ENCODE measurements at regions not wholly inside any gene's neighbourhood (a gene's known extent, or its start where the extent isn't known, plus 50 kb on each side); places are given as distances from the start of the nearest gene placed in this dataset.

DNA sequence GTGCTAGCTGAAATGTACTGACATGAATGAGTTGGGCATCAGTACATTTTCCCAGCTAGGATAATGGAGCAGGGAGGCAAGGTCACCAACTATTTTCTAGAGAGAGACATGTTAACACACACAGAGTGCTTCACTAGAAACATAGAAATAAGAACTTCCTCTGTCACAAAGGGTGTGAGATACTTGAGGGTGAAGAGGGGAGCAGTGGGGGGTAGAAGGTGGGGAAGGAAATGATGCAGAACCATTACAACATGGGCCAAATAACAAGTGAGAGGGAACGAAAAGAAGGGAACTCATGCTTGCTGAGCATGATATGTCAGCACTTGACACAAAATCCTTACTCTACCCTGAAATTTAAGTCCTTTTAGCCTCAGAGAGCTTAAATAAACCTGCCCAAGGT, 87.8 kb upstream of the RFC3 start:
- no peak overlapping the region for H3K27ac Mint-ChIP-seq
- no peaks in the 10 kb centered on the region for H3K9me3 Mint-ChIP-seq
- no peak for DNase-seq

DNA sequence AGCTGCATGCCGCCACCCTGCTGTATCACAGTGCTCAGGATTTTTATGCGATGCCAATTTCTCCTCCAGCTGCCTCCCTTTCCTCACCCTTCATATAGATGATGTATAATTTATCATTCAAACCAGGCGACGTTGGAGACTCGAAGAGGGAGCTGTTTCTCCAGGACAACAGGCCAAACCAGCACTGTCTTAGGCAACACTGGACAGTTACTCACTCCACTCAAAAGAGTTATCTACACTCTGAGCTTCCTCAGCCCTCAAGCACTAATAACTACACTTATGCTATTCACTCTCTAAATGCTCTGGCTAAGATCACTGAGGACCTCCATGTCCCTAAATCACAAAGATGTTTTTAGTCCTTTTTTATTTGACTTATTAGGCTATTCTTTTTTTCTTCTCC, 87.3 kb upstream of the RFC3 start:
- no peak overlapping the region for H3K27ac Mint-ChIP-seq
- peaks cover 18% of the 10 kb centered on the region for H3K4me1 Mint-ChIP-seq (ENCODE audit: low read depth)
- H3K4me3 Mint-ChIP-seq, result no peak overlapping the region
- H3K9me3 Mint-ChIP-seq, result no peaks in the 10 kb centered on the region
- TF ChIP-seq, protein P1, sequence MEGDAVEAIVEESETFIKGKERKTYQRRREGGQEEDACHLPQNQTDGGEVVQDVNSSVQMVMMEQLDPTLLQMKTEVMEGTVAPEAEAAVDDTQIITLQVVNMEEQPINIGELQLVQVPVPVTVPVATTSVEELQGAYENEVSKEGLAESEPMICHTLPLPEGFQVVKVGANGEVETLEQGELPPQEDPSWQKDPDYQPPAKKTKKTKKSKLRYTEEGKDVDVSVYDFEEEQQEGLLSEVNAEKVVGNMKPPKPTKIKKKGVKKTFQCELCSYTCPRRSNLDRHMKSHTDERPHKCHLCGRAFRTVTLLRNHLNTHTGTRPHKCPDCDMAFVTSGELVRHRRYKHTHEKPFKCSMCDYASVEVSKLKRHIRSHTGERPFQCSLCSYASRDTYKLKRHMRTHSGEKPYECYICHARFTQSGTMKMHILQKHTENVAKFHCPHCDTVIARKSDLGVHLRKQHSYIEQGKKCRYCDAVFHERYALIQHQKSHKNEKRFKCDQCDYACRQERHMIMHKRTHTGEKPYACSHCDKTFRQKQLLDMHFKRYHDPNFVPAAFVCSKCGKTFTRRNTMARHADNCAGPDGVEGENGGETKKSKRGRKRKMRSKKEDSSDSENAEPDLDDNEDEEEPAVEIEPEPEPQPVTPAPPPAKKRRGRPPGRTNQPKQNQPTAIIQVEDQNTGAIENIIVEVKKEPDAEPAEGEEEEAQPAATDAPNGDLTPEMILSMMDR (IDR thresholded peaks at IDR 0.05), result no peak
- no peaks in the 10 kb centered on the region for H3K36me3 Mint-ChIP-seq (ENCODE audit: low read depth)
- no peaks in the 10 kb centered on the region; the same call in none of the 2 replicates for H3K27me3 Mint-ChIP-seq (ENCODE audit: insufficient read depth)
- no peak for DNase-seq

More for the DNA sequence above, 87.8 kb upstream of the RFC3 start:
- H3K27me3 Mint-ChIP-seq (ENCODE audit: insufficient read depth), result no peaks in the 10 kb centered on the region; the same call in none of the 2 replicates
- peaks cover 18% of the 10 kb centered on the region for H3K4me1 Mint-ChIP-seq (ENCODE audit: low read depth)
- no peaks in the 10 kb centered on the region for H3K36me3 Mint-ChIP-seq (ENCODE audit: low read depth)
- no peak overlapping the region for H3K4me3 Mint-ChIP-seq
- TF ChIP-seq, protein P1 (IDR thresholded peaks at IDR 0.05), result no peak

DNA sequence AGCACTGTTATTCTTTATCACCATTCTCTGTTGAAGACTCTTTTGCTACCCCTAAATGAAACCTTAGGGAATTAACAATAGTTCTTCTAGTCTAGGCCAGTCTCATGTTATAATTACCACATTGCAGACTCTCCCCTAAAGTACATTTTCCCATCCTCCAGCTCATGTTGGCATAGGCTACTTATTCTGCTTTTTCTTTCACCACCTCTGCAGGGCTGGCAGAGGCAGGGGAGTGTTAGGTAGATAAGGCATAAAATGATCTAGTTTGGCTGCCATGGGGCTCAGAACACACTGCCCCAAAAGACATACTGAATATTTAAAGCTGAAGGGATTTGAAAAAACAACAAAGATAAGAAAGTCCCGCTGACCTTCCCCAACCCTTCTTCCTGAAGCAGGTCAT, 82.7 kb upstream of the RFC3 start:
- peaks cover 7% of the 10 kb centered on the region for H3K4me1 Mint-ChIP-seq (ENCODE audit: low read depth)
- DNase-seq, result no peak
- H3K36me3 Mint-ChIP-seq (ENCODE audit: low read depth), result no peaks in the 10 kb centered on the region
- peaks cover 3% of the 10 kb centered on the region; the same call in 1 of the 2 replicates for H3K9me3 Mint-ChIP-seq
- peaks cover 7% of the 10 kb centered on the region for H3K27me3 Mint-ChIP-seq (ENCODE audit: insufficient read depth)
- no peak overlapping the region for H3K27ac Mint-ChIP-seq
- no peak overlapping the region for H3K4me3 Mint-ChIP-seq
- TF ChIP-seq, protein P1 (IDR thresholded peaks at IDR 0.05), result no peak

DNA sequence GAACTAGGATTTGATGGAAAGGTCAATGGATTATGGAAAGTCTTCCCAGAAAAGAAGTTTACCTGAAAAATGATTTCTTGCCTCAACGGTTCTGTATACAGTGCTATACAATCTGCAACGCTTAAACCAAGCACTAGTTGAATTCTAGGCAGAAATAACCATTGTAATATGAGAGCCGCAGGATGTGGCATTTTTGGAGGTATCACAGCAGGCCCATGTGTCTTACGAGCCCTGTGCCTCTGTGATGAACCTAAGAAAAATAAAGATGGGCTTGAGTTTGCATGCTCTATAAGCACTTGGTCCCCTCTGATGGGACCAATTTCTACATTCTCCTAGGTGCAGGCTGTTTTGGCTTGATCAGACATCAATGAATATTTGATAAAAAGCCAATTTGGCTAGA, 78.7 kb upstream of the RFC3 start:
- Mint-ChIP-seq H3K27me3 (ENCODE audit: insufficient read depth) (peaks cover 11% of the 10 kb centered on the region), H3K9me3 (peaks cover 3% of the 10 kb centered on the region; the same call in 1 of the 2 replicates), H3K27ac (no peak overlapping the region), H3K4me3 (no peak overlapping the region), H3K36me3 (ENCODE audit: low read depth) (no peaks in the 10 kb centered on the region), H3K4me1 (ENCODE audit: low read depth) (peaks cover 8% of the 10 kb centered on the region)
- TF ChIP-seq, protein P1 (IDR thresholded peaks at IDR 0.05), result no peak
- DNase-seq, result no peak

DNA sequence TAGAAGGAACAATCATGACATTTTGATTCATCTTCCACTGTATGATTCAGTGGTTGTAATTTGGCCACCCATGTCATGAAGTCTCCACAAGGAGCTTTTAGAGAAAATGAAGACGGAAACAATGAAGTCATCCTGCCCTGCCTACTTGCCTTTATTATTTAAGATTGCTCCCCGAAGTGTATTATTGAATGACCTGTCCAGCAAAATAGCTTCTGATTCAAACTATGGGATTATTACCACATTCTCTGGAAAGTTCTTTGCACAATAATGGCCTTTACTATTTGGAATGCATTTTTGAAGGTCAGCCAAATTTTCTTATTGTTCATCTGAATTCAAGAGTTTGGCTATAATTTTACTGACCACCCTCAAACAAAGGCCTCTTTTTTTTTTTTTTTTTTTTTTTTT, 77.8 kb upstream of the RFC3 start:
- DNase-seq, result peak; percentile 53
- no peaks in the 10 kb centered on the region for H3K36me3 Mint-ChIP-seq (ENCODE audit: low read depth)
- H3K27me3 Mint-ChIP-seq (ENCODE audit: insufficient read depth), result peaks cover 13% of the 10 kb centered on the region
- TF ChIP-seq, protein P1 (IDR thresholded peaks at IDR 0.05), result no peak
- H3K4me1 Mint-ChIP-seq (ENCODE audit: low read depth), result peaks cover 13% of the 10 kb centered on the region
- peaks cover 3% of the 10 kb centered on the region; the same call in 1 of the 2 replicates for H3K9me3 Mint-ChIP-seq
- no peak overlapping the region for H3K4me3 Mint-ChIP-seq
- H3K27ac Mint-ChIP-seq, result no peak overlapping the region

DNA sequence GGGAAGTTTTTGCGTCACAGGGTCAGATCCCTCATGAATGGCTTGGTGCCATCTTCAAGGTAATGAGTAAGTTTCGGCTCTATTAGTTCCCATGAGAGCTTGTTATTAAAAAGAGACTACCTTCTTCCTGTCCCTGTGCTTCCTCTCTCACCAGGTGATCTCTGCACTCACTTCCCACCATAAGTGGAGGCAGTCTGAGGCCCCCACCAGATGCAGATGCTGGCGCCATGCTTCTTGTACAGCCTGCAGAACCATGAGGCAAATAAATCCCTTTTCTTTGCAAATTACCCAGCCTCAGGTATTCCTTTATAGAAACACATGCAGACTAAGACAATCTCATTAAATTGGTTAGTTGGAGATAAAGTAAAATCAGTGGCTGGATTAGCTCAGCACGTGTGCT, 75.6 kb upstream of the RFC3 start:
- H3K27me3 Mint-ChIP-seq (ENCODE audit: insufficient read depth), result peaks cover 8% of the 10 kb centered on the region
- peaks cover 18% of the 10 kb centered on the region for H3K4me1 Mint-ChIP-seq (ENCODE audit: low read depth)
- no peaks in the 10 kb centered on the region for H3K36me3 Mint-ChIP-seq (ENCODE audit: low read depth)
- H3K4me3 Mint-ChIP-seq, result no peak overlapping the region
- H3K9me3 Mint-ChIP-seq, result no peaks in the 10 kb centered on the region
- TF ChIP-seq, protein P1 (IDR thresholded peaks at IDR 0.05), result no peak
- no peak overlapping the region for H3K27ac Mint-ChIP-seq
- DNase-seq, result no peak
